Left lung (tissue), 4 donors: ENCODE measurements at regions not wholly inside any gene's neighbourhood (a gene's known extent, or its start where the extent isn't known, plus 50 kb on each side); places are given as distances from the start of the nearest gene placed in this dataset.

ENCODE experiments used
- ATAC-seq: fragments of 200-7000 bp; cut with Tn5 transposase; one replicate; pipeline ENCODE4 v1.9.1; 2020; ENCODE audit warnings: moderate library complexity
- DNase-seq, 4 donors: peaks; one replicate each; pipeline ENCODE4 v3.0.0-alpha.2; 2013 to 2020
- H3K27ac ChIP-seq, 2 donors: fragments of 200-600 bp; sonication (generic) in 1 of 2; one replicate each; pipeline versions ENCODE4 v1.5.0 to v1.8.0; 2020 to 2021
- H3K27me3 ChIP-seq, 2 donors: fragments of 200-600 bp; sonication (generic) in 1 of 2; one replicate each; pipeline versions ENCODE4 v1.5.0 to v1.8.0; 2020 to 2021
- H3K36me3 ChIP-seq, 2 donors: fragments of 200-600 bp; sonication (generic) in 1 of 2; one replicate each; pipeline versions ENCODE4 v1.5.0 to v1.8.0; 2020 to 2021
- H3K4me1 ChIP-seq, 2 donors: fragments of 200-600 bp; one replicate each; pipeline ENCODE4 v1.8.0; 2021
- H3K4me3 ChIP-seq, 2 donors: fragments of 200-600 bp; sonication (generic) in 1 of 2; one replicate each; pipeline versions ENCODE4 v1.5.0 to v1.8.0; 2020 to 2021; ENCODE audit warnings: mild to moderate bottlenecking in 1 of 2
- H3K9me3 ChIP-seq, 2 donors: fragments of 200-600 bp; sonication (generic) in 1 of 2; one replicate each; pipeline versions ENCODE4 v1.5.0 to v1.8.0; 2020 to 2021
- intact Hi-C, 2 donors: fragments of 100-400 bp; cut with DNase I; formaldehyde crosslinking; loops; one replicate each; pipeline versions ENCODE4 v1.11.2 to v1.14.2; 2022
- TF ChIP-seq, protein P1 (sequence below), 2 donors: fragments of 200-600 bp; sonication (generic) in 1 of 2; IDR thresholded peaks; one replicate each; pipeline versions ENCODE4 v1.5.0 to v1.8.0; 2021; ENCODE audit warnings: antibody characterized with exemption in 2 of 2
- donor health status: DM: no; HTN: yes; CAD: no.
- donor health status: DM: no; HTN: no; CAD: no.

DNA sequence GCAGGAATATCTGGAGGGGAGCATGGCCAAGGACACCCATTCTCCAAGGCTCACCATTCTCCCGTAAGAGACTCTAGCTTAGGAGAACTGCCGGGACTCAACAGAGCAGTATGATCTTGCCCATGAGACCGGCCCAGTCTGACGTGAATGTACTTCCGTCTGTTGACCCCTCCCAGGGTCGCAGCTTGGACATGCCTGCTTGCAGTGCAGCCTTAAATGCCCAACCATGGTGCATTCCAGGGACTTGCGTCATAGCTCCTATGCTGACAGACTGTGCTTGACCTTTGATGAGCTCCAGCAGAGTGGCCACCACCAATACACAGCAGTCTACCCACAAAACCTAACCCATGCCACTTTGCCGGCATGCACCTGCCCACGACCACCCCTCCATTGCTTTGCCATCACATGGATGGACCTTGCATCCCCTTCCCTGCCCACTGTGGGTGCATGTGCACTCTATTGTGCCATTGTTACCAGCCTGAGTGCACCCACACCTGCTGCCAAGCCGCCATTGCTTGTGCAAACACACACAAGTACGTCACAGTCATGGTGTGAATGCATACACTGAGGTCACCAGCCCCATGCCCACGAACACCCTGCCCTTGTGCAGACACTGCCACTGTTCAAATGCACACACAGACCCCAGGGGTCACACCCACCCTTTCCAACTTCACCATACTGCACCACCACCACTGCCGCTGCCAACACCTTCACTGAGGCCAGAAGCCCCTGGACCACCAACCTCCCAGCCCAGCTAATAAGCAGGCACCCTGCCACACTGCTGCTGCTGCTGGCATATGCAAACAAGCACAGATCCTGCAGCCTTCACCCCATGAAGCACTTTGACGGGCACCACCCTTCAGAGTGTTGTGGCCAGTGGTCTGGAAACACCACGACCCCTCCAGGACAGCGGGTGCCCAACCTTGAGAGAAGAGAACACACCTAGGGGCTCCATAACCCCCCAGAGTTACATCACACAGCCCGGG is 1141.3 kb downstream of the BRINP3 start:
- intact Hi-C loops, result no loop called here
- no peaks in the 10 kb centered on the region for H3K4me1 ChIP-seq
- no peaks in the 10 kb centered on the region for H3K36me3 ChIP-seq
- H3K27ac ChIP-seq, result no peak overlapping the region
- peaks cover 0 to 22% of the 10 kb centered on the region in 2 donors for H3K9me3 ChIP-seq
- no peaks in the 10 kb centered on the region for H3K27me3 ChIP-seq
- peak in 1 of 4 donors; percentile 70 for DNase-seq
- no peak overlapping the region for H3K4me3 ChIP-seq
- ATAC-seq, result no peak
- TF ChIP-seq, protein P1, sequence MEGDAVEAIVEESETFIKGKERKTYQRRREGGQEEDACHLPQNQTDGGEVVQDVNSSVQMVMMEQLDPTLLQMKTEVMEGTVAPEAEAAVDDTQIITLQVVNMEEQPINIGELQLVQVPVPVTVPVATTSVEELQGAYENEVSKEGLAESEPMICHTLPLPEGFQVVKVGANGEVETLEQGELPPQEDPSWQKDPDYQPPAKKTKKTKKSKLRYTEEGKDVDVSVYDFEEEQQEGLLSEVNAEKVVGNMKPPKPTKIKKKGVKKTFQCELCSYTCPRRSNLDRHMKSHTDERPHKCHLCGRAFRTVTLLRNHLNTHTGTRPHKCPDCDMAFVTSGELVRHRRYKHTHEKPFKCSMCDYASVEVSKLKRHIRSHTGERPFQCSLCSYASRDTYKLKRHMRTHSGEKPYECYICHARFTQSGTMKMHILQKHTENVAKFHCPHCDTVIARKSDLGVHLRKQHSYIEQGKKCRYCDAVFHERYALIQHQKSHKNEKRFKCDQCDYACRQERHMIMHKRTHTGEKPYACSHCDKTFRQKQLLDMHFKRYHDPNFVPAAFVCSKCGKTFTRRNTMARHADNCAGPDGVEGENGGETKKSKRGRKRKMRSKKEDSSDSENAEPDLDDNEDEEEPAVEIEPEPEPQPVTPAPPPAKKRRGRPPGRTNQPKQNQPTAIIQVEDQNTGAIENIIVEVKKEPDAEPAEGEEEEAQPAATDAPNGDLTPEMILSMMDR (IDR thresholded peaks at IDR 0.05), result no peak

DNA sequence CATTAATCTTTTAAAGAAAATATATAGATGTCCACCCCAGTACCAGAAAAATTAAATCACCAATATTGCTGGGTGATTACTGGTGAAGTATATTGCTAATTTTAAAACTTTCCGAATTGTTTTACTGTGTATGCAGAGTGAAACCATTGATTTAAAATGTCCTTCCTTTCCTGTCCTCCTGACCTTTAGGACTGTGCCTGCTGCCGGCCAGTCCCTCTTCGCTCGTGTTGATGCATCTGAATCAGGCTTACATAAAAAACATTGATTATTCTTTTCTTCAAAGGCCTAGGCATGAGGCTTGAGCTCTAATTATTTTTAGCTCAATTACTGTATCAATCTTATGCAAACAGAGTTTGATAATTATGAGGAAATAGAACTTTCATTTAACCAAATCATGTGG is 1128.1 kb downstream of the BRINP3 start:
- H3K27me3 ChIP-seq, result no peaks in the 10 kb centered on the region
- DNase-seq, result no peak
- TF ChIP-seq, protein P1 (IDR thresholded peaks at IDR 0.05), result no peak
- H3K4me3 ChIP-seq, result no peak overlapping the region
- no peaks in the 10 kb centered on the region for H3K9me3 ChIP-seq
- no peaks in the 10 kb centered on the region for H3K36me3 ChIP-seq
- H3K27ac ChIP-seq, result no peak overlapping the region
- intact Hi-C loops, result no loop called here
- no peaks in the 10 kb centered on the region for H3K4me1 ChIP-seq
- ATAC-seq, result no peak

DNA sequence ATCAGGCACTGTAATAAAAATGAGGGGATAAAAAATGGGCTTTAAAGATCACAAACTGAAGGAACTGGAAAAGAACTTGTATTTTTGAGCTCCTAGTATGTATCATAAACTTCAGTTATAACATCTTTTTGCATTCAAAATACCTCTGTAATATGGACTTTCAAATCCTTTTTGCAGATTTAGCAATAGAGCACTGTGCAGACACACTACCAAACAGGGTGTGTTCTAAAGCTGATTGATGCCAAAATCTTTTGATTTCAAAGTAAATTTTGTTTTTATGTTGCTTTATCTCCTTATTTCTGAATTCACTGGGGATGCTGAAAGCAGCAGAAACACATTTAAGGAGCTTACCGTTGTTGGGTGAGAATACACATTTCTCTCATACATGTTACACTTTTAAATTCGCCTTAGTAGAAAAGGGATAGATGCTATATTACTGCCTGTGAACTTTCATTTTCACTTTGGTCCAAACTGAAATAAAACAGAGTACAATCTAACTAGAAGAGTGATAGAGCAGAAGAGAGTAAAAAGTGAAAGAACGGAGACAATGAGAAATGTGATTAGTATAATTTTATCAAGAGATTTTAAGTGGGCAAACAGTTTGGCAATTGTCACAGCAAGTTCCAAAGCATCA is 1126.6 kb downstream of the BRINP3 start:
- TF ChIP-seq, protein P1 (IDR thresholded peaks at IDR 0.05), result no peak
- intact Hi-C loops, result no loop called here
- H3K27ac ChIP-seq, result no peak overlapping the region
- no peaks in the 10 kb centered on the region for H3K4me1 ChIP-seq
- no peaks in the 10 kb centered on the region for H3K27me3 ChIP-seq
- H3K36me3 ChIP-seq, result no peaks in the 10 kb centered on the region
- no peaks in the 10 kb centered on the region for H3K9me3 ChIP-seq
- no peak overlapping the region for H3K4me3 ChIP-seq
- no peak for ATAC-seq
- DNase-seq, result no peak

DNA sequence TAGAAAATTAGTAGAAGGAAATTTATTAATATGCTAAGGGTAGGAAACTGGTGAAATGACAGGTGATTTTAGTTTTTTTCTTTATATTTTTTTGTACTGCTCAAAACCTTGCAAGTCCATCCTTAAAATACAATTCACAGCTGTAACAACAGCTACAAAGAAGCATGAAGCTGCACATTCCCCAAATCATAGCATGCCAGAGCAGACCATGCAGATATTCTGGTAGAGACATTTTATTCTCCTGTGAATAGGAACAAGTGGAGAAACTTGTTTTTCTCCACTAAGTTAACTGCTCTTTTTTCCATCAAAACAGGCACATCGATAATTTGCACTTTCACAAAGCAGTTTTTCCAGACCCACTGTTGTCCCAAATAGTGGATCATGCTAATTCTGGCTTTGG is 1125.7 kb downstream of the BRINP3 start:
- no peaks in the 10 kb centered on the region for H3K36me3 ChIP-seq
- intact Hi-C loops, result no loop called here
- no peak overlapping the region for H3K4me3 ChIP-seq
- no peaks in the 10 kb centered on the region for H3K9me3 ChIP-seq
- TF ChIP-seq, protein P1 (IDR thresholded peaks at IDR 0.05), result no peak
- DNase-seq, result no peak
- H3K27ac ChIP-seq, result no peak overlapping the region
- H3K27me3 ChIP-seq, result no peaks in the 10 kb centered on the region
- no peak for ATAC-seq
- H3K4me1 ChIP-seq, result no peaks in the 10 kb centered on the region

DNA sequence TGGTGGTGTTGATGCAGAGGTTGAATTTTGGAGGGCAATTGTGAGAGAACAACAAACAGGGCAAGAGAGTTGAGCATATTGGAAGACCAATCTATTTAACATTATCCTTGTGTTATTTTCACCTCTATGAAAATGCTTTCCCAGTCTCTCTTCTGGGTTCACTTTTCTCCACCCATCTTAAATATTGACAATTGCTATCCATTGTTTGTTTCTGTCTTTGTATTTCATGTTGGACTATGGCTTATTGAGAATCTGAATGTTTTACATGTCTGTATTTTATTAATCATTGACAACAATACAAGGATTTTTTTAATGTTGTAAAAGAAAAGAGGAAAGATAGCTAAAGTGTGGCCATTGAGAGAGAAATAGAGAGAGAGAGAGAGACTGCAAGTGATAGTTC is 1121.5 kb downstream of the BRINP3 start:
- no peaks in the 10 kb centered on the region for H3K9me3 ChIP-seq
- TF ChIP-seq, protein P1 (IDR thresholded peaks at IDR 0.05), result no peak
- H3K36me3 ChIP-seq, result no peaks in the 10 kb centered on the region
- no peaks in the 10 kb centered on the region for H3K4me1 ChIP-seq
- H3K4me3 ChIP-seq, result no peak overlapping the region
- ATAC-seq, result no peak
- no peak for DNase-seq
- no peak overlapping the region for H3K27ac ChIP-seq
- no peaks in the 10 kb centered on the region for H3K27me3 ChIP-seq
- intact Hi-C loops, result no loop called here
